Liver (tissue), 3 donors: ENCODE measurements at regions not wholly inside any gene's neighbourhood (a gene's known extent, or its start where the extent isn't known, plus 50 kb on each side); places are given as distances from the start of the nearest gene placed in this dataset.

ENCODE experiments used
- EGR1 ChIP-seq, 2 donors: IDR thresholded peaks; 2 replicates each; pipeline ENCODE4 v1.6.1; 2016 to 2018; ENCODE audit warnings: antibody characterized with exemption in 2 of 2, low read depth in 2 of 2
- HNF4A ChIP-seq, 2 donors: conservative IDR thresholded peaks; 2 replicates each; pipeline ENCODE4 v1.6.1; 2016; ENCODE audit warnings: antibody characterized with exemption in 2 of 2, mild to moderate bottlenecking in 2 of 2
- JUND ChIP-seq, 2 donors: IDR thresholded peaks; 2 replicates each; pipeline ENCODE4 v1.6.1; 2016; ENCODE audit warnings: antibody characterized with exemption in 2 of 2
- RAD21 ChIP-seq, 2 donors: IDR thresholded peaks; 2 replicates each; pipeline ENCODE4 v1.6.1; 2016; ENCODE audit warnings: antibody characterized with exemption in 2 of 2, mild to moderate bottlenecking in 2 of 2
- RXRA ChIP-seq, 2 donors: IDR thresholded peaks; 2 replicates each; pipeline ENCODE4 v1.6.1; 2017 to 2018; ENCODE audit warnings: antibody characterized with exemption in 2 of 2, mild to moderate bottlenecking in 1 of 2
- SP1 ChIP-seq: IDR thresholded peaks from 2 replicates; pipeline ENCODE4 v1.6.1; 2018; ENCODE audit warnings: antibody characterized with exemption, mild to moderate bottlenecking
- TAF1 ChIP-seq: conservative IDR thresholded peaks from 2 replicates; pipeline ENCODE4 v1.6.1; 2016; ENCODE audit warnings: antibody characterized with exemption, mild to moderate bottlenecking
- TF ChIP-seq, protein P1 (sequence below): fragments of 150-350 bp; IDR thresholded peaks from 2 replicates; pipeline ENCODE4 v1.5.1; 2017; ENCODE audit warnings: improper control_type of control experiment, low read depth, low read length; ENCODE audit not compliant: missing input control
- TF ChIP-seq, protein P2 (sequence below): IDR thresholded peaks from 2 replicates; pipeline ENCODE4 v1.6.1; 2016; ENCODE audit warnings: antibody characterized with exemption, mild to moderate bottlenecking
- TF ChIP-seq, protein P3 (sequence below): IDR thresholded peaks from 2 replicates; pipeline ENCODE4 v1.6.1; 2016; ENCODE audit warnings: antibody characterized with exemption
- TF ChIP-seq, protein P4 (sequence below): IDR thresholded peaks from 2 replicates; pipeline ENCODE4 v1.6.1; 2016; ENCODE audit warnings: antibody characterized with exemption
- donor health status: healthy.
- donor health status: healthy.

DNA sequence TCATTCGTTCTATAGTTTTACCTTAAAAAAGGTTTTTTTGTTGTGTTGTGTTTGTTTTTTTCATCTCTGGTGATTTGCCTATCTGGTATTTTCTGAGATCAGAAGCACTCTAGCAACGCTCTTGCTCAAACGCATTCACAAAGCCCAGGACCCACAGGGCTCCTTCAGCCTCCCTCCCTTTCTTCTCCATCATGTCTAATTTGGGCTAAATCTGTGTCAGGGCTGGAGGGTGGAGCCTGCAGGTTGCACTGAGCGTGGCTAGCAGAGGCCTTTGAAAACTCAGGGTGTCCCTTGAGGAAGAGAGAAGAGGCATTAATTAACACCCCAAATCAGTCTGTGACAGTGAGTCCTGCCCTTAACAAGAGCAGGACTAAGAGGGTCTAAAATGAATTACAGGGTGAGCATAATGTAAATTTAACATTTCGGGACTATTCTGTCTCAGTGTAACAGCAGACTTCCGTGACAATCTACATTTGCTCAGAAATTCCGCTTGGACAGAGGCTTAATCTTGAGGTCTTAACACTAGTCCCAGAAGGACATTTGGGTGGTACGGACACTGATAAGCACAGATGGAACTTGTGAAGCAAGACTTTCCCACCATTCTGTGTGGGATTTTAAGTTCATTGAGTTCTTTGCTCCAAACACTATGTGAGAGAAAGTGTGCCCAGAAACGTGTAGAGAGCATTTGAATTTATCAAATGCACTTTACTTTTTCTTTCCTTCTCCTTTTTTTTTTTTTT lies 174.4 kb upstream of the APCDD1 start:
- TF ChIP-seq JUND (IDR thresholded peaks at IDR 0.05) (no peak), EGR1 (IDR thresholded peaks at IDR 0.05; ENCODE audit: low read depth in 2 of 2) (no peak), SP1 (no peak), RXRA (IDR thresholded peaks at IDR 0.05) (no peak), HNF4A (conservative IDR thresholded peaks at IDR 0.05) (no peak), TAF1 (no peak), RAD21 (IDR thresholded peaks at IDR 0.05) (no peak)
- TF ChIP-seq, protein P1, sequence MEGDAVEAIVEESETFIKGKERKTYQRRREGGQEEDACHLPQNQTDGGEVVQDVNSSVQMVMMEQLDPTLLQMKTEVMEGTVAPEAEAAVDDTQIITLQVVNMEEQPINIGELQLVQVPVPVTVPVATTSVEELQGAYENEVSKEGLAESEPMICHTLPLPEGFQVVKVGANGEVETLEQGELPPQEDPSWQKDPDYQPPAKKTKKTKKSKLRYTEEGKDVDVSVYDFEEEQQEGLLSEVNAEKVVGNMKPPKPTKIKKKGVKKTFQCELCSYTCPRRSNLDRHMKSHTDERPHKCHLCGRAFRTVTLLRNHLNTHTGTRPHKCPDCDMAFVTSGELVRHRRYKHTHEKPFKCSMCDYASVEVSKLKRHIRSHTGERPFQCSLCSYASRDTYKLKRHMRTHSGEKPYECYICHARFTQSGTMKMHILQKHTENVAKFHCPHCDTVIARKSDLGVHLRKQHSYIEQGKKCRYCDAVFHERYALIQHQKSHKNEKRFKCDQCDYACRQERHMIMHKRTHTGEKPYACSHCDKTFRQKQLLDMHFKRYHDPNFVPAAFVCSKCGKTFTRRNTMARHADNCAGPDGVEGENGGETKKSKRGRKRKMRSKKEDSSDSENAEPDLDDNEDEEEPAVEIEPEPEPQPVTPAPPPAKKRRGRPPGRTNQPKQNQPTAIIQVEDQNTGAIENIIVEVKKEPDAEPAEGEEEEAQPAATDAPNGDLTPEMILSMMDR, result no peak
- TF ChIP-seq, protein P2, sequence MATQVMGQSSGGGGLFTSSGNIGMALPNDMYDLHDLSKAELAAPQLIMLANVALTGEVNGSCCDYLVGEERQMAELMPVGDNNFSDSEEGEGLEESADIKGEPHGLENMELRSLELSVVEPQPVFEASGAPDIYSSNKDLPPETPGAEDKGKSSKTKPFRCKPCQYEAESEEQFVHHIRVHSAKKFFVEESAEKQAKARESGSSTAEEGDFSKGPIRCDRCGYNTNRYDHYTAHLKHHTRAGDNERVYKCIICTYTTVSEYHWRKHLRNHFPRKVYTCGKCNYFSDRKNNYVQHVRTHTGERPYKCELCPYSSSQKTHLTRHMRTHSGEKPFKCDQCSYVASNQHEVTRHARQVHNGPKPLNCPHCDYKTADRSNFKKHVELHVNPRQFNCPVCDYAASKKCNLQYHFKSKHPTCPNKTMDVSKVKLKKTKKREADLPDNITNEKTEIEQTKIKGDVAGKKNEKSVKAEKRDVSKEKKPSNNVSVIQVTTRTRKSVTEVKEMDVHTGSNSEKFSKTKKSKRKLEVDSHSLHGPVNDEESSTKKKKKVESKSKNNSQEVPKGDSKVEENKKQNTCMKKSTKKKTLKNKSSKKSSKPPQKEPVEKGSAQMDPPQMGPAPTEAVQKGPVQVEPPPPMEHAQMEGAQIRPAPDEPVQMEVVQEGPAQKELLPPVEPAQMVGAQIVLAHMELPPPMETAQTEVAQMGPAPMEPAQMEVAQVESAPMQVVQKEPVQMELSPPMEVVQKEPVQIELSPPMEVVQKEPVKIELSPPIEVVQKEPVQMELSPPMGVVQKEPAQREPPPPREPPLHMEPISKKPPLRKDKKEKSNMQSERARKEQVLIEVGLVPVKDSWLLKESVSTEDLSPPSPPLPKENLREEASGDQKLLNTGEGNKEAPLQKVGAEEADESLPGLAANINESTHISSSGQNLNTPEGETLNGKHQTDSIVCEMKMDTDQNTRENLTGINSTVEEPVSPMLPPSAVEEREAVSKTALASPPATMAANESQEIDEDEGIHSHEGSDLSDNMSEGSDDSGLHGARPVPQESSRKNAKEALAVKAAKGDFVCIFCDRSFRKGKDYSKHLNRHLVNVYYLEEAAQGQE, result no peak
- TF ChIP-seq, protein P3, sequence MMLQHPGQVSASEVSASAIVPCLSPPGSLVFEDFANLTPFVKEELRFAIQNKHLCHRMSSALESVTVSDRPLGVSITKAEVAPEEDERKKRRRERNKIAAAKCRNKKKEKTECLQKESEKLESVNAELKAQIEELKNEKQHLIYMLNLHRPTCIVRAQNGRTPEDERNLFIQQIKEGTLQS, result no peak
- TF ChIP-seq, protein P4, sequence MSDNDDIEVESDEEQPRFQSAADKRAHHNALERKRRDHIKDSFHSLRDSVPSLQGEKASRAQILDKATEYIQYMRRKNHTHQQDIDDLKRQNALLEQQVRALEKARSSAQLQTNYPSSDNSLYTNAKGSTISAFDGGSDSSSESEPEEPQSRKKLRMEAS, result no peak
